ENCODE measurements at regions not wholly inside any gene's neighbourhood (a gene's known extent, or its start where the extent isn't known, plus 50 kb on each side); places are given as distances from the start of the nearest gene placed in this dataset.
"Not testable (repeated sequence)": the region's sequence is repeated elsewhere in the genome, so short reads cannot be mapped to it uniquely, and the experiment has no call there.

DNA sequence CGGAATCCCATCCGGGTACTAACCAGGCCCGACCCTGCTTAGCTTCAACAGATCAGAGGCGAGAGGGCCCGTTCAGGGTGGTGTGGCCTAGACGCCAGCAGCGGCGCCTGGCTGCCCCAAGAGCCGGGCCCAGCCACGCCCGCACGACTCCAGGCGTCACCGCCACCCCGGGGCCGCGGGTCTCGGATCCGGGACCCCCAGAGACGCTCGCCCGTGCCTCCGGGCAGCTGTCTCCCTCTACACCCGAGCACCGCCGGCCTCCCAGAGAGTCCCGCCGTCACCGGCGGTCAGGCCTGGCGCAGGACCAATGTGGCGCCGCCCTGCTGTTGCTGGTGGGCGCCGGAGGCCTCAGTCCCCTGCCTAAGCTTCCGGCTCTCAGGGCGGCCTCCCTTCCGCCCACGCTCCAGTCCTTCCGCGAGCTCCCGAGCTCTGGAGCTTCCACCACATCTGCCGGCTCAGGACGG lies 441.2 kb upstream of the DEFB115 start:
- no peak overlapping the region for H3K4me3 ChIP-seq
- TF ChIP-seq, protein P1, sequence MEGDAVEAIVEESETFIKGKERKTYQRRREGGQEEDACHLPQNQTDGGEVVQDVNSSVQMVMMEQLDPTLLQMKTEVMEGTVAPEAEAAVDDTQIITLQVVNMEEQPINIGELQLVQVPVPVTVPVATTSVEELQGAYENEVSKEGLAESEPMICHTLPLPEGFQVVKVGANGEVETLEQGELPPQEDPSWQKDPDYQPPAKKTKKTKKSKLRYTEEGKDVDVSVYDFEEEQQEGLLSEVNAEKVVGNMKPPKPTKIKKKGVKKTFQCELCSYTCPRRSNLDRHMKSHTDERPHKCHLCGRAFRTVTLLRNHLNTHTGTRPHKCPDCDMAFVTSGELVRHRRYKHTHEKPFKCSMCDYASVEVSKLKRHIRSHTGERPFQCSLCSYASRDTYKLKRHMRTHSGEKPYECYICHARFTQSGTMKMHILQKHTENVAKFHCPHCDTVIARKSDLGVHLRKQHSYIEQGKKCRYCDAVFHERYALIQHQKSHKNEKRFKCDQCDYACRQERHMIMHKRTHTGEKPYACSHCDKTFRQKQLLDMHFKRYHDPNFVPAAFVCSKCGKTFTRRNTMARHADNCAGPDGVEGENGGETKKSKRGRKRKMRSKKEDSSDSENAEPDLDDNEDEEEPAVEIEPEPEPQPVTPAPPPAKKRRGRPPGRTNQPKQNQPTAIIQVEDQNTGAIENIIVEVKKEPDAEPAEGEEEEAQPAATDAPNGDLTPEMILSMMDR (IDR thresholded peaks at IDR 0.05), result no peak
- H3K9me3 ChIP-seq, result peaks cover 0 to 4% of the 10 kb centered on the region in 2 donors
- DNase-seq (ENCODE audit: low spot score in 2 of 2), result no peak
- no peaks in the 10 kb centered on the region for H3K4me1 ChIP-seq
- intact Hi-C loops (cut with DNase I), result no loop called here
- H3K27me3 ChIP-seq, result no peaks in the 10 kb centered on the region
- no peaks in the 10 kb centered on the region for H3K36me3 ChIP-seq
- H3K27ac ChIP-seq, result no peak overlapping the region

DNA sequence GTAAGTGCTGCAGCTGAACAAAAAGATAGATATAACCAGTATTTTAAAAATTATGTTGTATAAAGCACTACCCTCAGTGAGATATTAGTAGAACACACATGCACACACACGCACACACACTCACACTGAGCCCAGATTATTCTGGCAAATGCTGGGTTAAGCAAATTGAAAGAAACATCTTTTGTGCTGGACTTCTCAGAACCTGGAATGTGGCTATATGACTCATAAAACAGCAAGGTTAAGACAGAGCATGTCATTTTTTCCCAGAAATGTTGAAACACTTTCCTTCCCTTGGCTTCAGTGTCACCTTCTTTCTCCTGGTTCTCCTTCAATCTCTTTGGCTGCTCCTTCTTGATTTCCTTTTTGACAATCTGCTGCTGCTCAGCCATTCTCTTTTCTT lies 435.8 kb upstream of the DEFB115 start:
- H3K36me3 ChIP-seq; H3K27me3 ChIP-seq; H3K9me3 ChIP-seq; H3K4me1 ChIP-seq; DNase-seq (ENCODE audit: low spot score in 2 of 2); intact Hi-C loops (cut with DNase I); H3K27ac ChIP-seq; H3K4me3 ChIP-seq: not testable (repeated sequence)

DNA sequence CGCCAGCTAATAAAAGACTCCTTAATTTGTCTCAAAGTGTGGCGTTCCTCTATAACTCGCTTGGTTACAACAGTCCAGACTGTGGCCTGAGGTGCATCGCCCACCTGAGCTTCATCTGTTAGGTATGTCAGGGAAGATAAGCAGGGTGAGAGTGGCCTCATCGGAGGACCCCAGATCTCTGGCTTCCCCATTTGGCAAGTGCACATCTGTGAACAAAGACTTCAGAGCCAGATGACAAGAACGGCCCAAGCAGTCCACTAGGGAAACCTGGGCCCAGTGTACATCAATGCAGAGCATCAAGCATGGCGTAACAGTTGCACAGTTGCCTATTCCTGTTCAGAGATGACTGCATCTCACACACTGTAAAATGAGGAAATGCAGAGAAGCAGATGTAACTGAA lies 432.8 kb upstream of the DEFB115 start:
- DNase-seq (ENCODE audit: low spot score in 2 of 2); H3K4me1 ChIP-seq; H3K27ac ChIP-seq; H3K36me3 ChIP-seq; H3K27me3 ChIP-seq; H3K9me3 ChIP-seq; intact Hi-C loops (cut with DNase I); H3K4me3 ChIP-seq: not testable (repeated sequence)

DNA sequence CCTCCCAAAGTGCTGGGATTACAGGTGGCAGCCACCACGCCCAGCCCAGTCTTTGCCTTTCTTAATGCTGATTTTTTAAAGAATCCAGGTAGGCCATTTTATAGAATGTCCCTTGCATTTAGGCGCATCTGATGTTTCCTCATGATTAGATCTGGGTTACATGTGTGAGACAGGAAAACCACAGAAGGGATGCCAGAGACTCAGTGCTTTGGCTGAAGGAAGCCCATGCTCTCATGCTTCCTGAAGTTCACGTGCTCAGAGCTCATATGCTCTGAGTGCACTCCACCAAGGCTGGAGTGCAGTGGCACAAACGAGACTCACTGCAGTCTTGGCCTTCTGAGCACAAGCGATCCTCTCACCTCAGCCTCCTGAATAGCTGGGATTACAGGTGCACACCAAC lies 411.5 kb upstream of the DEFB115 start:
- DNase-seq (ENCODE audit: low spot score in 2 of 2); H3K9me3 ChIP-seq; H3K4me1 ChIP-seq; H3K27ac ChIP-seq; H3K36me3 ChIP-seq; H3K27me3 ChIP-seq; H3K4me3 ChIP-seq; intact Hi-C loops (cut with DNase I): not testable (repeated sequence)

DNA sequence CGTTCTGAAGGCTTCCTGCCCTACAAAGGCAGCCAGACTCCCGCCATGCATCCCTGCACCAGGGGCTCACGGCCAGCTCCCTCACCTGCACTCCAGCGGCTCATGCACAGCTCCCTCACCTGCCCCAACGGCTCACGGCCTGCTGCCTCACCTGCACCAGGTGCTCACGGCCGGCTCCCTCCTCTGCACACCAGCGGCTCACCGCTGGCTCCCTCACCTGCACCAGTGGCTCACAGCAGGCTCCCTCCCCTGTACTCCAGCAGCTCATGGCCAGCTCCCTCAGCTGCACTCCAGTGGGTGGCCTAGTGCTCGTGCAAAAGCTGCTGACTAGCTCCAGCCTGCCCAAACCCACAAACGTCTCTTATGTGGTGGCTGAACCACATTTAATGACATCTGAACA lies 389.2 kb upstream of the DEFB115 start:
- H3K4me3 ChIP-seq, result not testable (repeated sequence)

DNA sequence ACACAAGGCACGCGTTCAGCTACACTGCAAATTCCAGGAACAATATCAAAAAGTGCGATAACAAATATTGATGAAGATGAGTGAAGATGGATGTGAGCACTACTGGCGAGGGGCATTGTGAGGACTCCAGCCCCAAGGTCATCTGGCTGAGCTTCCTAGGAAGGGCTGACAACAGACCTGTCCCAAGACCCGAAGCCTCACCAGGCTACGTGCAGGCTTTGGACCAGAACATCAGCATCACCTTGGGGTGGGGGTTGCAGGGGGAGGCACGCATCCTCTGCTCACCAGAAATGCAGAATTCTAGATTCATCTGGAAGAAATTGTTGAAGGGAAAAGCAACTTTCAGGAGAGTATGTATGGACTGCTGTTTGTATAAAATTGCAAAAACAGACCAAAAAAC lies 386.3 kb upstream of the DEFB115 start:
- intact Hi-C loops (cut with DNase I); H3K9me3 ChIP-seq: not testable (repeated sequence)

More for the DNA sequence above, 389.2 kb upstream of the DEFB115 start:
- intact Hi-C loops (cut with DNase I); H3K27ac ChIP-seq; H3K4me1 ChIP-seq; H3K9me3 ChIP-seq; H3K27me3 ChIP-seq; H3K36me3 ChIP-seq; DNase-seq (ENCODE audit: low spot score in 2 of 2): not testable (repeated sequence)

DNA sequence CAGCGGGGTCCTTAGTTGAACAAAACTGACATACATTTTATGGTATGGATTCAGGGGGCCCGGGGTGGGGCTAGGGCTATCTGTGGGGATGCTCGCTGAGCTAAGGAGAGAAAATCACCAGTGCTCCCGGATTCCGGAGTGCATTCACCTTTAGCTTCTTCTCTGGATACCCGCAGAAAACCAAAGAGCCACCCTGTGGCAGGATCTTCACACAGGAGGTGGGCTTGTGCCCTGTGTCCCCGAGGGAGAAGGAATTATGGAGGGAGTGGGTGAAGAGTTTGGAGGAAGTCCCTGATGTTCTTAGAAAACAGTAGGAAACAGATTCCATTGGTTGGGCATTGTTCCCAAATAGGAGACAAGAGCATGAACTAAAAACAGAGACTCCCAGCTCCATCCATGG lies 385.2 kb upstream of the DEFB115 start:
- intact Hi-C loops (cut with DNase I); H3K27me3 ChIP-seq; H3K36me3 ChIP-seq; H3K4me3 ChIP-seq; H3K27ac ChIP-seq; DNase-seq (ENCODE audit: low spot score in 2 of 2); H3K9me3 ChIP-seq; H3K4me1 ChIP-seq: not testable (repeated sequence)

More for the DNA sequence above, 386.3 kb upstream of the DEFB115 start:
- not testable (repeated sequence) for H3K4me3 ChIP-seq; DNase-seq (ENCODE audit: low spot score in 2 of 2); H3K27ac ChIP-seq; H3K27me3 ChIP-seq; H3K4me1 ChIP-seq; H3K36me3 ChIP-seq

DNA sequence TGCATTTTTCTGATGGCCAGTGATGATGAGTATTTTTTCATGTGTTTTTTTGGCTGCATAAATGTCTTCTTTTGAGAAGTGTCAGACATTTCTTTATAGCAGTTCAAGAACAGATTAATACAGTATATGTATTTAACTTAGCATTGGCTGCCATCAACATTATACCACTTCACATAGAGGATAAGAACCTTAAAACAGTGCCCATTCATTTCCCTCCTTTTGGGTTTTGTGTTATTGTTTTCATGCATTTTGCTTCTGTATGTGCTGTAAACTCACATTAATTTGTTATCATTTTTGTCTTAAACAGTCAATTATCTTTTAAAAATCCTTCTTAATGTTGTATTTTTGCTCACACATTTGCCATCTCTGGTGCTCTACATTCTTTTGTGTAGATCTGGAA lies 381.6 kb upstream of the DEFB115 start:
- H3K9me3 ChIP-seq; DNase-seq (ENCODE audit: low spot score in 2 of 2); H3K36me3 ChIP-seq; intact Hi-C loops (cut with DNase I); H3K4me3 ChIP-seq; H3K27me3 ChIP-seq; H3K27ac ChIP-seq; H3K4me1 ChIP-seq: not testable (repeated sequence)

DNA sequence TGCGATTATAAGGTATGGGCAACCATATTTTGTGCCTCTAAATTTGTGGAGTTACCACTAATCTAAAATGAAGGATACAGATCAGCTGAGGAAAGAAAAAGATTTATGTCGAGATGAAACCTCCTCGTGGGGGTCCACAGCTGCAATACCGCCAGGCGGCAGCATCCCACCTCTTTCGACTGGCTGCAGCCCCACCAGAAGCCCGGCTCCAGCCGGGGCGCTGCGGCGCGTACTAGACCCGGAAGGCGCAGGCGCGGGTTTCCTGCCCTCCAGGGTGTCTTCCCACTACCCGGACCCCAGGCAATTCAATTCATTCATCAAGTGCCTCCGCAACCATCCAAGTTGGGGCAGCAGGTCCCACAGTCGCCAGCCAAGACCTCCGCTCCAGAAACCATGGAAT lies 366.1 kb upstream of the DEFB115 start:
- H3K4me1 ChIP-seq; H3K27ac ChIP-seq; H3K36me3 ChIP-seq; H3K4me3 ChIP-seq; H3K27me3 ChIP-seq; H3K9me3 ChIP-seq; DNase-seq (ENCODE audit: low spot score in 2 of 2); intact Hi-C loops (cut with DNase I): not testable (repeated sequence)

DNA sequence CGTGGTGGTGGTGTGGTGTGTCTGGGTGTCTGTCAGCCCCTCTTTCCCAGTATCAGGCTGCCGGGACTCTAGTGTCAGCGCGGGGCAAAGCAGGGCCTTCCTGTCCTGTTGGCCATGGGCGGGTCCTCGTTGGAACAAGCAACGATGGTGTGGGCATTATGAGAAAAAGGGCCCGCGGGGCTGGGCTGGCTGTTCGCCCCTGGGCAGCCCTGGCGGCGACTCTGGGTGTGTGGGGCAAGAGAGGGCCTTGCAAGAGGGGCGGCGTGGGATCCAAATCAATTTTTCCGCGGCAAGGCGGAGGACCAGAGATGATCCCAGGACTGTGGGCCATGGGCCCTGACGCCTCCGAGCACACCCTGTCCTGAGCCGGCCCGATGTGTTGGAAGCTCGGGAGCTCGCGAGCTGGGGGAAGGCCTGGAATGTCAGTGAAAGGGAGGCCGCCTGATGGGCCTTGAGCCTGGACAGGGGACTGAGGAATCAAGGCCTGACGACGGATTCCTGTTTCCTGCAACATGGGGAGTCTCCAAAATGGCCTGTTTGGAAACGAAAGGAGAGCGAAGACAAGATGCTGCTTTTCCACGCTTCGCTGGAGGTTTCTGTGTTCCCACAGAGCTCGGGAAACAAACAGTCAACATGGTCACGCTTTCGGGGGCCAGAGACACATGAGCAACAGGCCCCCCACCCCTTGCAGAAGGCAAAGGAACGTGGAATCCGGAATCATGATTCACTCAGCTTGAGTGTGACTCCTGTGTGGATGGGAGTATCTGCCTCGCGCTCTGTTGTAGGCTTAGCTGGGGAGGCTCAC lies 364.7 kb upstream of the DEFB115 start:
- intact Hi-C loops (cut with DNase I), result no loop called here
- no peak overlapping the region for H3K27ac ChIP-seq
- TF ChIP-seq, protein P1 (IDR thresholded peaks at IDR 0.05), result no peak
- H3K4me3 ChIP-seq, result no peak overlapping the region
- DNase-seq (ENCODE audit: low spot score in 2 of 2), result no peak
- no peaks in the 10 kb centered on the region for H3K9me3 ChIP-seq
- no peaks in the 10 kb centered on the region for H3K27me3 ChIP-seq
- no peaks in the 10 kb centered on the region for H3K4me1 ChIP-seq
- H3K36me3 ChIP-seq, result no peaks in the 10 kb centered on the region

DNA sequence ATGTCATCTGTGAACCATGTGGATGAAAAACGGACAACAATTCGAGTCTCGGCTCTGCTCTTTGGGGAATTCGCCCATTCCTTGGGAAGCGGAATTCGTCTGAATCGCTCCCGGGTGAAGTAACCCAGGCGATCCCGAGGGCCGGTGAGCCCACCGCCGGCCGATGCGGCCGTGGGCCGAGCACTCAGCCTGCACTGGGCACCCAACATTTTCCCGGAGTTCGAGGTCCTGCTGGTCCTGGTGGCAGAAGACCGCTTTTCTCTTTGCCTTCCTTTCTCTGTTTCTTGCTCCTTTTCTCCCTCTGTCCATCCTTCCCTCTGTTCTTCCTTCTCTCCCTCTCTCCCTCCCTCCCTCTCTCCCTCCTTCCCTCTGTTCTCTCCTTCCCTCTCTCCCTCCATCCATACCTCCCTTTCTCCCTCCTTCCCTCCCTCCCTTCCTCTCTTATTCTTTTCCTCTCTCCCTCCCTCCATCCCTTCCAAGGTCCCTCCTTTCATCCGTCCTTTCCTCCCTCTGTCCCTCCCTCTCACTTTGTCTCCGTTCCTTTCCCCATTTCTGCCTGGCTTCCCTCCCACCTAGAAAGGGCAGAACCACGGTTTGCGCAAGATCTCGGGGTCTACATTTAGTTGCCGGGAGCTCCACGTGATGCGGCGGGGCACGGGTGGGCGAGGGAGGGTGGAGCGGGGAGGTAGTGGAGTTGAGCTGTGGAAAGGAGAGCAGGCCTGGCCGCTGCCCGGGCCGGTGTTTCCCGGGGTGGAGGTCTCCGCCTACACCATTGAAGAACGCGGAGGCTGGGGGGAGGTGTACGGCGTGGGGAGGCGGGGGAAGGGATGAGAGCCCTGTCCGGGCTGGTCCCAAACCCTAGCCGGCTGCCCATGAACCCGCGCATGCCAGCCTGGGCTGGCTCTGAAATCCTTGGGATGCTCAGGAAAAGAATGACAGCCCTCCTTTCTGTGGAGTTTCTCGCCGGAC lies 363.8 kb upstream of the DEFB115 start:
- H3K36me3 ChIP-seq; H3K27me3 ChIP-seq; H3K4me1 ChIP-seq; H3K27ac ChIP-seq; H3K4me3 ChIP-seq; intact Hi-C loops (cut with DNase I); DNase-seq (ENCODE audit: low spot score in 2 of 2); H3K9me3 ChIP-seq: not testable (repeated sequence)
